GM12891 (cell line): ENCODE measurements at regions not wholly inside any gene's neighbourhood (a gene's known extent, or its start where the extent isn't known, plus 50 kb on each side); places are given as distances from the start of the nearest gene placed in this dataset.

Source experiments
- PAX5 ChIP-seq: IDR thresholded peaks from 2 replicates; pipeline ENCODE4 v1.6.1; 2011; ENCODE audit warnings: low read length, moderate library complexity, mild to moderate bottlenecking; ENCODE audit not compliant: insufficient read depth, severe bottlenecking
- POLR2A ChIP-seq: IDR thresholded peaks from 2 replicates; pipeline ENCODE4 v1.6.1; 2011; ENCODE audit warnings: low read depth, low read length, control low read depth
- POLR2AphosphoS5 ChIP-seq: IDR thresholded peaks from 2 replicates; pipeline ENCODE4 v1.6.1; 2011; ENCODE audit warnings: low read depth, low read length, control low read depth
- POU2F2 ChIP-seq: IDR thresholded peaks from 2 replicates; pipeline ENCODE4 v1.6.1; 2011; ENCODE audit warnings: low read depth, mild to moderate bottlenecking, control low read depth, low read length, moderate library complexity
- SPI1 ChIP-seq: IDR thresholded peaks from 2 replicates; pipeline ENCODE4 v1.6.1; 2011; ENCODE audit warnings: low read depth, low read length, control low read depth
- TAF1 ChIP-seq: IDR thresholded peaks from 2 replicates; pipeline ENCODE4 v1.6.1; 2011; ENCODE audit warnings: low read depth, low read length, control low read depth

DNA sequence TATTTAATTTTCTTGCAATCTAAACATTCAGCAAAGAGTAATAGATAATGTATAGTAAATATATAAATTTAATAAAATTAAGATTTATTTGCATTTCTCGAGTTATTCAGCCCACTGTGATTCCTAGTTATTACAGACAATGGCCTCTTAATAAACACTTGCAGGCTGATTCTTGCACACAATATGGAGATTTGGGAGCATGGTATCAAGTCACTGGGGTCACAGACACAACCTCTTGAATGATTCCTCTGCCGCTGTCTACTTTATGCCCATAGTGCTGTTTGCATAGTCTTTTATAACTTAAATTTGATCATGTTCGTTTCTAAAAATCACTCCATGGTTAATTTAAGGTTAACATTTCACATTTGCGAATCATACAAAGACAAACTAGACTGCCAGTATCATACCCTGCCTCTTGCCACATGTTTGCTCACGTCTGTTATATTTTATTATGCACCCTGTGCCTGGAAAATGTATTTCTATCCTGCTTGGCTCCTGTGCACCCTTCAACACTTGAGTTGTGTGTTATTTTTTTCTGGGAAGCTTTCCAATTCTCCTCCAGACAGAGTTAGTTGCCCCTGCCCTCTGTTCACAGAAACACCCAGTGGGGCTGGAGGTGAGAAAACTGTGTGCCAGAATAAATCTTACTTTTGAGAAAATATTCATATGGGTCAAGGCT lies 206.3 kb upstream of the ROBO1 start:
- TF ChIP-seq TAF1 (no peak), POLR2A (no peak), POLR2AphosphoS5 (no peak), SPI1 (no peak), POU2F2 (no peak), PAX5 (no peak)
